Spleen (tissue), 7 donors: ENCODE measurements at regions not wholly inside any gene's neighbourhood (a gene's known extent, or its start where the extent isn't known, plus 50 kb on each side); places are given as distances from the start of the nearest gene placed in this dataset.

Experiments used
- POLR2A ChIP-seq, 3 donors: fragments of 450-650 bp; IDR thresholded peaks; one replicate each; pipeline ENCODE4 v1.5.1; 2017; ENCODE audit warnings: antibody characterized with exemption in 3 of 3, mild to moderate bottlenecking in 1 of 3
- TF ChIP-seq, protein P1 (sequence below), 11 experiments: fragments of 200-600 bp in 7 of 11; fragments of 450-650 bp in 4 of 11; sonication (generic) in 4 of 11; IDR thresholded peaks in 8 of 11; conservative IDR thresholded peaks in 3 of 11; 1 replicate in 7 of 11; 2 replicates in 4 of 11; pipeline versions ENCODE4 v1.4.0 to v1.8.0; 2016 to 2021; ENCODE audit warnings: antibody characterized with exemption in 11 of 11, inconsistent platforms in 4 of 11, mild to moderate bottlenecking in 1 of 11
- donor health status: DM: no; HTN: no; CAD: no; lungs with moderate emphysema.
- donor health status: DM: no; HTN: no; CAD: no.
- donor health status: DM: no; HTN: no; CAD: no.

DNA sequence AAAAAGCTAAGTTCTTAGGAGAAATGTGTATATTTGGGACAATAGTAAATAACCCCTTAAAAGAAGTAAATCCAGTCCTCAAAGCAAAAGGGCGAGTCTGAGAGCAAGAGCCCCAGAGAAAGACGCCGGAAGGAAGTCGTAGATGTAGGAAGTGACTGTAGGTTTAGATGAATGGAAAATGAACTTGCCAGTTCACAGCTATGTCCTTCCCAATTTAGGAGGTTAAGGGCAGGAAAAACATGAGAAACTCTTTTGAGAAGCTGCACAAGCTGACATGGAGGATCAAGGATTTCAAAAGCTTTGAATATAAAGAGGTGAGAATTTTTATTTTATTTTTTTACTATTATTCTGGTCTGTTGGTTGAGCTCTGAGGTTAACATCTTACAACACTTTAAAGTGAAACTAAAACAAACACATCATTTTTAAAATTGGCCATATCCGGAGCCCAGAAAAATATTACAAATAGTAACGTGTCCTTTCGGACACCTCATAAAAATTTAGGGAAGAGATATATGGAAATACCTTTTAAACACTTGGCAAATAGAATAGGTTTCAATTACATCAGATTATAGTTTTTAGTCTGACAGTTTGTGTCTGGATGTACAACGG is 1178.6 kb downstream of the MRPL39 start:
- no peak for TF ChIP-seq POLR2A (IDR thresholded peaks at IDR 0.05)
- TF ChIP-seq, protein P1, sequence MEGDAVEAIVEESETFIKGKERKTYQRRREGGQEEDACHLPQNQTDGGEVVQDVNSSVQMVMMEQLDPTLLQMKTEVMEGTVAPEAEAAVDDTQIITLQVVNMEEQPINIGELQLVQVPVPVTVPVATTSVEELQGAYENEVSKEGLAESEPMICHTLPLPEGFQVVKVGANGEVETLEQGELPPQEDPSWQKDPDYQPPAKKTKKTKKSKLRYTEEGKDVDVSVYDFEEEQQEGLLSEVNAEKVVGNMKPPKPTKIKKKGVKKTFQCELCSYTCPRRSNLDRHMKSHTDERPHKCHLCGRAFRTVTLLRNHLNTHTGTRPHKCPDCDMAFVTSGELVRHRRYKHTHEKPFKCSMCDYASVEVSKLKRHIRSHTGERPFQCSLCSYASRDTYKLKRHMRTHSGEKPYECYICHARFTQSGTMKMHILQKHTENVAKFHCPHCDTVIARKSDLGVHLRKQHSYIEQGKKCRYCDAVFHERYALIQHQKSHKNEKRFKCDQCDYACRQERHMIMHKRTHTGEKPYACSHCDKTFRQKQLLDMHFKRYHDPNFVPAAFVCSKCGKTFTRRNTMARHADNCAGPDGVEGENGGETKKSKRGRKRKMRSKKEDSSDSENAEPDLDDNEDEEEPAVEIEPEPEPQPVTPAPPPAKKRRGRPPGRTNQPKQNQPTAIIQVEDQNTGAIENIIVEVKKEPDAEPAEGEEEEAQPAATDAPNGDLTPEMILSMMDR (IDR thresholded peaks at IDR 0.05 in 8 of 11, conservative IDR thresholded peaks at IDR 0.05 in 3 of 11), result no peak
